ENCODE measurements at regions not wholly inside any gene's neighbourhood (a gene's known extent, or its start where the extent isn't known, plus 50 kb on each side); places are given as distances from the start of the nearest gene placed in this dataset.

- no peak for TF ChIP-seq POLR2AphosphoS5 (IDR thresholded peaks at IDR 0.05; ENCODE audit: borderline replicate concordance, low read depth, low read length)
- TF ChIP-seq EZH2 (IDR thresholded peaks at IDR 0.05), result no peak
- TF ChIP-seq FOXP2 (optimal IDR thresholded peaks at IDR 0.05; ENCODE audit: control extremely low read depth, extremely low read length, insufficient read depth), result no peak
Observed at GRCh38 chr4:11590132-11590531, 161.4 kb upstream of the HS3ST1 start.
